Upper lobe of left lung (tissue), 6 donors: ENCODE measurements at regions not wholly inside any gene's neighbourhood (a gene's known extent, or its start where the extent isn't known, plus 50 kb on each side); places are given as distances from the start of the nearest gene placed in this dataset.

ENCODE experiments used
- ATAC-seq, 2 donors: fragments of 200-7000 bp; cut with Tn5 transposase; one replicate each; pipeline ENCODE4 v1.9.1; 2022; ENCODE audit warnings: mild to moderate bottlenecking in 2 of 2, moderate library complexity in 2 of 2; ENCODE audit not compliant: low FRiP score in 2 of 2
- DNase-seq, 2 donors: peaks; one replicate each; pipeline ENCODE4 v3.0.0-alpha.2; 2019 to 2020
- H3K27ac ChIP-seq, 4 donors: fragments of 200-600 bp; sonication (generic); one replicate each; pipeline ENCODE4 v1.5.1; 2016 to 2019
- H3K27me3 ChIP-seq, 4 donors: fragments of 200-600 bp; sonication (generic); one replicate each; pipeline ENCODE4 v1.5.1; 2017 to 2019
- H3K36me3 ChIP-seq, 4 donors: fragments of 200-600 bp; sonication (generic); one replicate each; pipeline ENCODE4 v1.5.1; 2016 to 2019
- H3K4me1 ChIP-seq, 4 donors: fragments of 200-600 bp; sonication (generic); one replicate each; pipeline ENCODE4 v1.5.1; 2018 to 2019
- H3K4me3 ChIP-seq, 4 donors: fragments of 200-600 bp; sonication (generic); one replicate each; pipeline ENCODE4 v1.5.1; 2017 to 2019; ENCODE audit warnings: mild to moderate bottlenecking in 2 of 4, moderate library complexity in 1 of 4
- H3K9me3 ChIP-seq, 4 donors: fragments of 200-600 bp; sonication (generic); one replicate each; pipeline ENCODE4 v1.5.1; 2018 to 2019
- CTCF ChIP-seq, 6 experiments: fragments of 450-650 bp in 4 of 6; fragments of 200-600 bp in 2 of 6; sonication (generic) in 2 of 6; IDR thresholded peaks; one replicate each; pipeline ENCODE4 v1.5.1; 2016 to 2019; ENCODE audit warnings: antibody characterized with exemption in 6 of 6
- EP300 ChIP-seq, 4 donors: sonication (generic); formaldehyde crosslinking; IDR thresholded peaks; one replicate each; pipeline ENCODE4 v1.5.1; 2017; ENCODE audit warnings: antibody characterized with exemption in 4 of 4, control low read depth in 2 of 4
- POLR2A ChIP-seq, 4 donors: fragments of 450-650 bp; IDR thresholded peaks; one replicate each; pipeline ENCODE4 v1.5.1; 2016 to 2017; ENCODE audit warnings: antibody characterized with exemption in 4 of 4, mild to moderate bottlenecking in 2 of 4
- POLR2AphosphoS5 ChIP-seq, 2 donors: sonication (generic); formaldehyde crosslinking; IDR thresholded peaks; one replicate each; pipeline ENCODE4 v1.5.1; 2017; ENCODE audit warnings: antibody characterized with exemption in 2 of 2
- WGBS, 2 donors: methylation state at CpG; one replicate each; pipeline ENCODE4 v1.1.5; 2017 to 2018; 5-methylcytosine and 5-hydroxymethylcytosine counted together
- donor health status: DM: no; HTN: no; CAD: no; lungs with moderate emphysema.
- donor health status: DM: no; HTN: yes; CAD: no; lungs with severe emphysema.

- ATAC-seq, result no peak
- H3K36me3 ChIP-seq, result no peaks in the 10 kb centered on the region
- H3K27ac ChIP-seq, result no peak overlapping the region
- H3K4me3 ChIP-seq, result no peak overlapping the region
- no peaks in the 10 kb centered on the region for H3K4me1 ChIP-seq
- 70 to 82% methylated on average over 5 of the region's 5 CpGs for WGBS, 2 donors
- H3K27me3 ChIP-seq, result no peaks in the 10 kb centered on the region
- no peaks in the 10 kb centered on the region for H3K9me3 ChIP-seq
- TF ChIP-seq POLR2A (IDR thresholded peaks at IDR 0.05) (no peak), CTCF (IDR thresholded peaks at IDR 0.05) (no peak), EP300 (IDR thresholded peaks at IDR 0.05) (no peak), POLR2AphosphoS5 (IDR thresholded peaks at IDR 0.05) (no peak)
- DNase-seq, result no peak
Observed at GRCh38 chr9:27756418-27756817, 183.1 kb upstream of the C9orf72 start.

GRCh38 chr9:27763831-27764230, 190.6 kb upstream of the C9orf72 start:
- ATAC-seq (no peak), DNase-seq (no peak)
- H3K27ac ChIP-seq, result no peak overlapping the region
- no peaks in the 10 kb centered on the region for H3K36me3 ChIP-seq
- H3K4me1 ChIP-seq, result no peaks in the 10 kb centered on the region
- TF ChIP-seq POLR2AphosphoS5 (IDR thresholded peaks at IDR 0.05) (no peak), EP300 (IDR thresholded peaks at IDR 0.05) (no peak), CTCF (IDR thresholded peaks at IDR 0.05) (no peak), POLR2A (IDR thresholded peaks at IDR 0.05) (no peak)
- no peak overlapping the region for H3K4me3 ChIP-seq
- WGBS, 2 donors, result 89% methylated on average over 7 of the region's 7 CpGs
- no peaks in the 10 kb centered on the region for H3K9me3 ChIP-seq
- no peaks in the 10 kb centered on the region for H3K27me3 ChIP-seq

- H3K36me3 ChIP-seq, result no peaks in the 10 kb centered on the region
- H3K27me3 ChIP-seq, result no peaks in the 10 kb centered on the region
- DNase-seq (no peak), ATAC-seq (no peak)
- H3K27ac ChIP-seq, result no peak overlapping the region
- H3K9me3 ChIP-seq, result no peaks in the 10 kb centered on the region
- TF ChIP-seq EP300 (IDR thresholded peaks at IDR 0.05) (no peak), POLR2AphosphoS5 (IDR thresholded peaks at IDR 0.05) (no peak), POLR2A (IDR thresholded peaks at IDR 0.05) (no peak), CTCF (IDR thresholded peaks at IDR 0.05) (no peak)
- no peaks in the 10 kb centered on the region for H3K4me1 ChIP-seq
- 67 to 79% methylated on average over 1 of the region's 1 CpG for WGBS, 2 donors
- H3K4me3 ChIP-seq, result no peak overlapping the region
Observed at GRCh38 chr9:27765266-27766072, 192.2 kb upstream of the C9orf72 start.

- Histone ChIP-seq H3K4me1 (no peaks in the 10 kb centered on the region), H3K27ac (no peak overlapping the region), H3K9me3 (no peaks in the 10 kb centered on the region), H3K36me3 (no peaks in the 10 kb centered on the region), H3K4me3 (no peak overlapping the region), H3K27me3 (no peaks in the 10 kb centered on the region)
- WGBS, 2 donors, result 70 to 77% methylated on average over 3 of the region's 3 CpGs
- ATAC-seq, result no peak
- no peak for TF ChIP-seq POLR2AphosphoS5 (IDR thresholded peaks at IDR 0.05)
- TF ChIP-seq CTCF (IDR thresholded peaks at IDR 0.05), result no peak
- no peak for TF ChIP-seq POLR2A (IDR thresholded peaks at IDR 0.05)
- no peak for TF ChIP-seq EP300 (IDR thresholded peaks at IDR 0.05)
- no peak for DNase-seq
Observed at GRCh38 chr9:27766073-27766835, 193.0 kb upstream of the C9orf72 start.
